ENCODE measurements at regions not wholly inside any gene's neighbourhood (a gene's known extent, or its start where the extent isn't known, plus 50 kb on each side); places are given as distances from the start of the nearest gene placed in this dataset.

- TF ChIP-seq, protein P1, sequence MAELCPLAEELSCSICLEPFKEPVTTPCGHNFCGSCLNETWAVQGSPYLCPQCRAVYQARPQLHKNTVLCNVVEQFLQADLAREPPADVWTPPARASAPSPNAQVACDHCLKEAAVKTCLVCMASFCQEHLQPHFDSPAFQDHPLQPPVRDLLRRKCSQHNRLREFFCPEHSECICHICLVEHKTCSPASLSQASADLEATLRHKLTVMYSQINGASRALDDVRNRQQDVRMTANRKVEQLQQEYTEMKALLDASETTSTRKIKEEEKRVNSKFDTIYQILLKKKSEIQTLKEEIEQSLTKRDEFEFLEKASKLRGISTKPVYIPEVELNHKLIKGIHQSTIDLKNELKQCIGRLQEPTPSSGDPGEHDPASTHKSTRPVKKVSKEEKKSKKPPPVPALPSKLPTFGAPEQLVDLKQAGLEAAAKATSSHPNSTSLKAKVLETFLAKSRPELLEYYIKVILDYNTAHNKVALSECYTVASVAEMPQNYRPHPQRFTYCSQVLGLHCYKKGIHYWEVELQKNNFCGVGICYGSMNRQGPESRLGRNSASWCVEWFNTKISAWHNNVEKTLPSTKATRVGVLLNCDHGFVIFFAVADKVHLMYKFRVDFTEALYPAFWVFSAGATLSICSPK (IDR thresholded peaks at IDR 0.05; ENCODE audit: borderline replicate concordance), result no peak
- TF ChIP-seq ZNF584 (CRISPR knock-in tag; IDR thresholded peaks at IDR 0.05; ENCODE audit: low read depth), result no peak
These were observed 261.4 kb downstream of the LAS1L start (continued) for GRCh38 chrX:65273152-65273551.

DNA sequence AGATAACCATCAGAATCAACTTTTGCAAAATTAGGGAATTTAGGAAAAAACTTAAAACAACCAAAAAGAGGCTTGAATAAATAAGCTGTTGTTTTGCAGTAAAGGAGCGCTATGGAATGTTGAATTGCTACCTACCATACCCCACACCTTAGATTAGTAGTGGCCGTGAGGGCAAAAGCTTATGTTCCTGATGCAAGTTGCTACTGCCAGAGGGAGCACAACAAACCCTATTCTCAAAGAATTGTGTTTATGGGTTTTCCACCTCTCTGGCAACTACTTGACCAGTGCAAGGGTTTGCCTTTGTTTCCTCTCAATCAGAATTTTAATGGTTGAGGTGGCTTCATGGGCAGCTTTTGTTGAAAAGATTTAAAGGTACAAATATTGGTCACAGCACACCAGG is 268.1 kb downstream of the LAS1L start:
- DNase-seq (ENCODE audit: extremely low read depth in 1 of 4, low spot score in 3 of 4), result no peak
- ATAC-seq, result no peak
- Histone ChIP-seq H3K4me1 (replicated peaks in 1 of 2; ENCODE audit: control insufficient read depth in 2 of 2, insufficient read depth in 2 of 2, low read length in 2 of 2) (no peaks in the 10 kb centered on the region), H3K27me3 (ENCODE audit: control insufficient read depth in 2 of 2, insufficient read depth in 2 of 2, low read length in 2 of 2) (no peaks in the 10 kb centered on the region), H3K79me2 (ENCODE audit: control insufficient read depth, insufficient read depth, low read length) (no peaks in the 10 kb centered on the region), H3K9me3 (replicated peaks; ENCODE audit: control insufficient read depth, insufficient read depth, low read depth, low read length) (no peaks in the 10 kb centered on the region), H3K4me2 (ENCODE audit: insufficient read depth, low read length) (no peak overlapping the region), H3K9ac (ENCODE audit: insufficient read depth in 1 of 2, low read depth in 2 of 2, low read length in 2 of 2) (no peak overlapping the region), H2AFZ (ENCODE audit: low read depth, low read length) (no peak overlapping the region), H3K4me3 (no peak overlapping the region), H3K9me1 (ENCODE audit: control insufficient read depth, insufficient read depth, low read length) (no peaks in the 10 kb centered on the region), H4K20me1 (replicated peaks; ENCODE audit: control insufficient read depth, insufficient read depth, low read length) (no peaks in the 10 kb centered on the region), H3K36me3 (ENCODE audit: control insufficient read depth, insufficient read depth, low read length) (no peaks in the 10 kb centered on the region), H3K27ac (ENCODE audit: extremely low read depth, low read depth, low read length) (no peak overlapping the region)
- CTCF ChIA-PET (ENCODE audit: low intra/inter-chr PET ratio), result no interaction called here
- no peak for FAIRE-seq
- no TSS peak for BruUV-seq (replicated peaks)
- 0% methylated on average over 2 of the region's 2 CpGs for WGBS (ENCODE audit: insufficient coverage, low coverage, missing lambda C conversion rate)
- in situ Hi-C loops (cut with MboI) (no loop called here), intact Hi-C loops (cut with micrococcal nuclease) (no loop called here)
- POLR2A ChIA-PET, result interaction anchor here (0.6 kb wide), 1 partner anchor 71 kb away, joined by 3 read pairs; no protein-coding TSS in a partner anchor
- TF ChIP-seq ZNF24 (IDR thresholded peaks at IDR 0.05) (no peak), PHF21A (IDR thresholded peaks at IDR 0.05; ENCODE audit: borderline replicate concordance, low read depth) (no peak), HNRNPL (IDR thresholded peaks at IDR 0.05; ENCODE audit: low read depth, low read length) (no peak), ZNF586 (CRISPR knock-in tag; conservative IDR thresholded peaks at IDR 0.05) (no peak), U2AF1 (optimal IDR thresholded peaks at IDR 0.05; ENCODE audit: low read depth, low read length) (no peak), SNIP1 (IDR thresholded peaks at IDR 0.05; ENCODE audit: low read depth) (no peak), XRCC4 (IDR thresholded peaks at IDR 0.05; ENCODE audit: extremely low read depth, insufficient read depth, insufficient read length) (no peak), NUFIP1 (IDR thresholded peaks at IDR 0.05; ENCODE audit: partially characterized antibody) (no peak), KDM2B (CRISPR knock-in tag; IDR thresholded peaks at IDR 0.05) (no peak), KAT7 (CRISPR knock-in tag; IDR thresholded peaks at IDR 0.05; ENCODE audit: borderline replicate concordance) (no peak), BMI1 (IDR thresholded peaks at IDR 0.05; ENCODE audit: low read length) (no peak), C11orf30 (IDR thresholded peaks at IDR 0.05; ENCODE audit: low read depth) (no peak), FUS (optimal IDR thresholded peaks at IDR 0.05; ENCODE audit: low read depth, low read length) (no peak), ZNF79 (CRISPR knock-in tag; IDR thresholded peaks at IDR 0.05; ENCODE audit: low read depth) (no peak), ZNF217 (CRISPR knock-in tag; IDR thresholded peaks at IDR 0.05) (no peak), HIVEP1 (CRISPR knock-in tag; IDR thresholded peaks at IDR 0.05) (no peak), TCF7 (IDR thresholded peaks at IDR 0.05; ENCODE audit: borderline replicate concordance) (no peak), ZNF764 (CRISPR knock-in tag; IDR thresholded peaks at IDR 0.05; ENCODE audit: low read depth) (no peak)
- TF ChIP-seq, protein P2, sequence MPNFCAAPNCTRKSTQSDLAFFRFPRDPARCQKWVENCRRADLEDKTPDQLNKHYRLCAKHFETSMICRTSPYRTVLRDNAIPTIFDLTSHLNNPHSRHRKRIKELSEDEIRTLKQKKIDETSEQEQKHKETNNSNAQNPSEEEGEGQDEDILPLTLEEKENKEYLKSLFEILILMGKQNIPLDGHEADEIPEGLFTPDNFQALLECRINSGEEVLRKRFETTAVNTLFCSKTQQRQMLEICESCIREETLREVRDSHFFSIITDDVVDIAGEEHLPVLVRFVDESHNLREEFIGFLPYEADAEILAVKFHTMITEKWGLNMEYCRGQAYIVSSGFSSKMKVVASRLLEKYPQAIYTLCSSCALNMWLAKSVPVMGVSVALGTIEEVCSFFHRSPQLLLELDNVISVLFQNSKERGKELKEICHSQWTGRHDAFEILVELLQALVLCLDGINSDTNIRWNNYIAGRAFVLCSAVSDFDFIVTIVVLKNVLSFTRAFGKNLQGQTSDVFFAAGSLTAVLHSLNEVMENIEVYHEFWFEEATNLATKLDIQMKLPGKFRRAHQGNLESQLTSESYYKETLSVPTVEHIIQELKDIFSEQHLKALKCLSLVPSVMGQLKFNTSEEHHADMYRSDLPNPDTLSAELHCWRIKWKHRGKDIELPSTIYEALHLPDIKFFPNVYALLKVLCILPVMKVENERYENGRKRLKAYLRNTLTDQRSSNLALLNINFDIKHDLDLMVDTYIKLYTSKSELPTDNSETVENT (CRISPR knock-in tag; IDR thresholded peaks at IDR 0.05), result no peak

All from K562 (cell line).